Neural progenitor cell (in vitro differentiated cells): ENCODE measurements at regions not wholly inside any gene's neighbourhood (a gene's known extent, or its start where the extent isn't known, plus 50 kb on each side); places are given as distances from the start of the nearest gene placed in this dataset.

Source experiments
- CTCF ChIP-seq: fragments of 200-600 bp; sonication (generic); IDR thresholded peaks from 2 replicates; pipeline ENCODE4 v1.5.1; 2017; ENCODE audit warnings: antibody characterized with exemption, mild to moderate bottlenecking
- EZH2 ChIP-seq: fragments of 200-600 bp; sonication (generic); IDR thresholded peaks from 2 replicates; pipeline ENCODE4 v1.6.1; 2017; ENCODE audit warnings: antibody characterized with exemption, mild to moderate bottlenecking, moderate library complexity
- EZH2phosphoT487 ChIP-seq: fragments of 200-600 bp; sonication (generic); IDR thresholded peaks from 2 replicates; pipeline ENCODE4 v1.6.1; 2017; ENCODE audit warnings: antibody characterized with exemption

DNA sequence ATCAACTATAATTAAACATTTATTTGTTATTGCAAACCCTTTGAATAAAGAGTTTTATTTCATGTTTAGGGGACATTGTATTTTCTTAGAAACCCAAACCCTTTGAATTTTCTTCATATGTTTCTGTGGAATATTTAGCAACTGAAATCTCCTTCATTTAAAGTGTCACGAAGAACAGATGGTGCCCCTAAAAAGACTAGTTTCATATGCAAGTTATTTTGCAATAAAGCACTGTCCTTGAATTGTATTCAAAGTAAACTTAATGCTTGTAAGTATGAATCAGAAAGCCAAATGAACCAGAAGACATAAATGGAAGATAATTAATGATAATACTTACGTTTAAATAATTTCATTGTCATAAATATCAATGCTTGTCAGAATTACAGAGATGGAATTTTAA is 151.9 kb upstream of the CWC22 start:
- no peak for TF ChIP-seq CTCF
- no peak for TF ChIP-seq EZH2phosphoT487
- no peak for TF ChIP-seq EZH2
